GM21360 (cell line): ENCODE measurements at regions not wholly inside any gene's neighbourhood (a gene's known extent, or its start where the extent isn't known, plus 50 kb on each side); places are given as distances from the start of the nearest gene placed in this dataset.
"Not testable (repeated sequence)": the region's sequence is repeated elsewhere in the genome, so short reads cannot be mapped to it uniquely, and the experiment has no call there.

Source experiments
- ATAC-seq: cut with Tn5 transposase; IDR thresholded peaks from one replicate; pipeline ENCODE4 v1.9.1; 2021; ENCODE audit warnings: mild to moderate bottlenecking, moderate library complexity; ENCODE audit not compliant: unreplicated experiment

GRCh38 chr3:167008791-167009190 lies 371.3 kb downstream of the ZBBX start:
- ATAC-seq: no peak

- ATAC-seq: no peak
Measured at GRCh38 chr3:167001374-167001773, 378.7 kb downstream of the ZBBX start.

GRCh38 chr3:166993015-166993630 lies 387.0 kb downstream of the ZBBX start:
- no peak for ATAC-seq

GRCh38 chr3:166986000-166986399 lies 394.1 kb downstream of the ZBBX start:
- no peak for ATAC-seq

GRCh38 chr3:166975796-166976195 lies 404.3 kb downstream of the ZBBX start:
- ATAC-seq: not testable (repeated sequence)

- ATAC-seq: not testable (repeated sequence)
Measured at GRCh38 chr3:166967714-166968113, 412.4 kb downstream of the ZBBX start.

- ATAC-seq: no peak
Measured at GRCh38 chr3:166962911-166963310, 417.2 kb downstream of the ZBBX start.

- ATAC-seq: no peak
Measured at GRCh38 chr3:166957121-166957520, 423.0 kb downstream of the ZBBX start.

- ATAC-seq: no peak
Measured at GRCh38 chr3:166955201-166955939, 424.7 kb downstream of the ZBBX start.

GRCh38 chr3:166934879-166935278 lies 445.2 kb downstream of the ZBBX start:
- ATAC-seq: no peak

GRCh38 chr3:166917437-166917836 lies 462.7 kb downstream of the ZBBX start:
- ATAC-seq: no peak

GRCh38 chr3:166902374-166902773 lies 477.7 kb downstream of the ZBBX start:
- no peak for ATAC-seq

- no peak for ATAC-seq
Measured at GRCh38 chr3:166900866-166901577, 479.1 kb downstream of the ZBBX start.

GRCh38 chr3:166897811-166898210 lies 482.3 kb downstream of the ZBBX start:
- no peak for ATAC-seq

GRCh38 chr3:166889241-166889640 lies 490.9 kb downstream of the ZBBX start:
- no peak for ATAC-seq

GRCh38 chr3:166879661-166880060 lies 500.4 kb downstream of the ZBBX start:
- no peak for ATAC-seq

GRCh38 chr3:166877971-166878370 lies 502.1 kb downstream of the ZBBX start:
- ATAC-seq: no peak

- ATAC-seq: no peak
Measured at GRCh38 chr3:166864473-166865467, 515.3 kb downstream of the ZBBX start.

- no peak for ATAC-seq
Measured at GRCh38 chr3:166860217-166860616, 519.9 kb downstream of the ZBBX start.

GRCh38 chr3:166844329-166844728 lies 535.8 kb downstream of the ZBBX start:
- ATAC-seq: no peak

- ATAC-seq: not testable (repeated sequence)
Measured at GRCh38 chr3:166842784-166843183, 537.3 kb downstream of the ZBBX start.
